ENCODE measurements at regions not wholly inside any gene's neighbourhood (a gene's known extent, or its start where the extent isn't known, plus 50 kb on each side); places are given as distances from the start of the nearest gene placed in this dataset.

GRCh38 chr2:158002079-158002478, 99.6 kb upstream of the UPP2 start:
- Histone ChIP-seq H4K5ac (ENCODE audit: insufficient read length, low read depth, low read length) (no peak overlapping the region), H2BK12ac (ENCODE audit: insufficient read length, low read depth, low read length) (no peak overlapping the region), H2AFZ (ENCODE audit: low read length) (no peak overlapping the region), H2AK5ac (ENCODE audit: insufficient read length, low read length) (no peak overlapping the region), H3K56ac (ENCODE audit: insufficient read length, low read depth, low read length) (no peak overlapping the region), H3K9ac (ENCODE audit: extremely low read depth, insufficient read length, low read length) (no peak overlapping the region), H3K27ac (ENCODE audit: insufficient read length, low read depth, low read length) (no peak overlapping the region), H2BK5ac (ENCODE audit: insufficient read length, low read length) (no peak overlapping the region), H3T11ph (ENCODE audit: low read length) (no peak overlapping the region), H3K23me2 (ENCODE audit: insufficient read length, low read depth, low read length, poor library complexity, severe bottlenecking) (no peaks in the 10 kb centered on the region), H4K91ac (ENCODE audit: insufficient read length, low read depth, low read length) (no peak overlapping the region), H2BK20ac (ENCODE audit: low read depth, low read length, poor library complexity, severe bottlenecking) (no peak overlapping the region), H3K4ac (ENCODE audit: low read depth, low read length) (no peak overlapping the region), H3K18ac (ENCODE audit: insufficient read length, low read depth, low read length) (no peak overlapping the region), H3K4me1 (ENCODE audit: insufficient read depth, low read length) (peaks cover 4% of the 10 kb centered on the region; the same call in 1 of the 2 replicates), H4K8ac (replicated peaks; ENCODE audit: insufficient read length, low read depth, low read length) (no peak overlapping the region), H2BK15ac (ENCODE audit: low read depth, low read length) (no peak overlapping the region), H3K27me3 (ENCODE audit: insufficient read depth, low read length) (no peaks in the 10 kb centered on the region), H2BK120ac (ENCODE audit: low read depth, low read length, poor library complexity, severe bottlenecking) (no peak overlapping the region), H3K4me2 (ENCODE audit: insufficient read depth, insufficient read length, low read length) (no peak overlapping the region), H4K20me1 (ENCODE audit: control insufficient read depth, insufficient read depth, insufficient read length) (no peaks in the 10 kb centered on the region), H3K79me2 (ENCODE audit: insufficient read depth, low read length) (no peaks in the 10 kb centered on the region), H3K9me3 (ENCODE audit: control insufficient read depth, low read depth, low read length) (no peaks in the 10 kb centered on the region), H3K79me1 (ENCODE audit: insufficient read depth, low read depth, low read length, poor library complexity, severe bottlenecking) (no peaks in the 10 kb centered on the region), H3K14ac (ENCODE audit: insufficient read depth, low read length) (no peak overlapping the region), H3K23ac (ENCODE audit: insufficient read length, low read depth, low read length) (no peak overlapping the region)
- no CpG with 5 or more reads among the region's 4 CpGs for WGBS (ENCODE audit: extremely low coverage, insufficient read length, low lambda C conversion rate)
- no peaks in the 10 kb centered on the region for H3K27me3 Mint-ChIP-seq (ENCODE audit: low read depth)
- no peaks in the 10 kb centered on the region for H3K36me3 Mint-ChIP-seq (ENCODE audit: insufficient read depth in 1 of 3, low read depth in 3 of 3)
- no peaks in the 10 kb centered on the region for H3K9me3 Mint-ChIP-seq
- DNase-seq = no peak
- no peak overlapping the region for H3K27ac Mint-ChIP-seq
- no peak for TF ChIP-seq CTCF (conservative IDR thresholded peaks at IDR 0.05)
- no peak overlapping the region for H3K4me3 Mint-ChIP-seq
- peaks cover 21 to 22% of the 10 kb centered on the region in 2 experiments for H3K4me1 Mint-ChIP-seq

All from H9 (cell line).